Karpas-422 (cell line): ENCODE measurements at regions not wholly inside any gene's neighbourhood (a gene's known extent, or its start where the extent isn't known, plus 50 kb on each side); places are given as distances from the start of the nearest gene placed in this dataset.

ENCODE experiments used
- DNase-seq: peaks from one replicate; pipeline ENCODE4 v3.0.0-alpha.2; 2015
- H2AFZ ChIP-seq: fragments of 200-600 bp; sonication (generic); 2 replicates; pipeline ENCODE4 v1.6.1; 2014; ENCODE audit warnings: antibody characterized with exemption, low read length, mixed read lengths
- H3K27ac ChIP-seq: fragments of 200-600 bp; sonication (generic); 2 replicates; pipeline ENCODE4 v1.5.1; 2014; ENCODE audit warnings: mild to moderate bottlenecking, low read length, moderate library complexity
- H3K27me3 ChIP-seq: fragments of 200-600 bp; sonication (generic); 2 replicates; pipeline ENCODE4 v1.6.1; 2014; ENCODE audit warnings: low read length, mixed read lengths
- H3K36me3 ChIP-seq: fragments of 200-600 bp; sonication (generic); 2 replicates; pipeline ENCODE4 v1.6.1; 2014; ENCODE audit warnings: low read length, mixed read lengths; ENCODE audit not compliant: insufficient read depth
- H3K4me1 ChIP-seq: fragments of 200-600 bp; sonication (generic); 2 replicates; pipeline ENCODE4 v1.6.1; 2014; ENCODE audit warnings: mild to moderate bottlenecking, low read length, mixed read lengths
- H3K4me2 ChIP-seq: fragments of 200-600 bp; sonication (generic); 2 replicates; pipeline ENCODE4 v1.6.1; 2014; ENCODE audit warnings: low read length, low read depth, mild to moderate bottlenecking; ENCODE audit not compliant: poor library complexity, severe bottlenecking
- H3K4me3 ChIP-seq: fragments of 200-600 bp; sonication (generic); 2 replicates; pipeline ENCODE4 v1.5.1; 2014; ENCODE audit warnings: mild to moderate bottlenecking, antibody characterized with exemption, low read length, mixed read lengths
- H3K79me2 ChIP-seq: fragments of 200-600 bp; sonication (generic); 2 replicates; pipeline ENCODE4 v1.6.1; 2014; ENCODE audit warnings: mild to moderate bottlenecking, low read length, mixed read lengths
- H3K9ac ChIP-seq: fragments of 200-600 bp; sonication (generic); 2 replicates; pipeline ENCODE4 v1.6.0; 2014; ENCODE audit warnings: low read length
- H3K9me2 ChIP-seq: fragments of 200-600 bp; sonication (generic), shearing (Covaris generic); replicated peaks from 2 replicates; pipeline ENCODE4 v1.6.0; 2014; ENCODE audit warnings: mild to moderate bottlenecking, low read length, moderate library complexity; ENCODE audit not compliant: insufficient read depth
- H3K9me3 ChIP-seq: fragments of 300-700, 200-600 bp; sonication (generic); 2 replicates; pipeline ENCODE4 v1.6.1; 2014; ENCODE audit warnings: low read length, mixed read lengths
- H4K20me1 ChIP-seq: fragments of 200-600 bp; sonication (generic); 2 replicates; pipeline ENCODE4 v1.6.1; 2014; ENCODE audit warnings: mild to moderate bottlenecking, antibody characterized with exemption, low read length, low read depth; ENCODE audit not compliant: insufficient read depth

GRCh38 chr2:200179151-200179550, 127.3 kb upstream of the SPATS2L start:
- Histone ChIP-seq H3K4me2 (no peak overlapping the region), H2AFZ (no peak overlapping the region), H3K27ac (no peak overlapping the region), H3K9me2 (no peaks in the 10 kb centered on the region), H4K20me1 (no peaks in the 10 kb centered on the region), H3K27me3 (no peaks in the 10 kb centered on the region), H3K9ac (no peak overlapping the region), H3K4me1 (no peaks in the 10 kb centered on the region), H3K36me3 (no peaks in the 10 kb centered on the region), H3K9me3 (no peaks in the 10 kb centered on the region), H3K79me2 (no peaks in the 10 kb centered on the region), H3K4me3 (no peak overlapping the region)
- peak; percentile 11 for DNase-seq

- Histone ChIP-seq H3K27ac (no peak overlapping the region), H3K4me2 (no peak overlapping the region), H3K9me2 (no peaks in the 10 kb centered on the region), H3K36me3 (no peaks in the 10 kb centered on the region), H3K9ac (no peak overlapping the region), H3K27me3 (no peaks in the 10 kb centered on the region), H3K79me2 (no peaks in the 10 kb centered on the region), H4K20me1 (no peaks in the 10 kb centered on the region), H2AFZ (no peak overlapping the region), H3K9me3 (no peaks in the 10 kb centered on the region), H3K4me1 (no peaks in the 10 kb centered on the region), H3K4me3 (no peak overlapping the region)
- DNase-seq, result no peak
These were observed 125.5 kb upstream of the SPATS2L start for GRCh38 chr2:200180943-200181342.

GRCh38 chr2:200181755-200182154, 124.7 kb upstream of the SPATS2L start:
- Histone ChIP-seq H3K27ac (no peak overlapping the region), H3K4me1 (no peaks in the 10 kb centered on the region), H3K79me2 (no peaks in the 10 kb centered on the region), H2AFZ (no peak overlapping the region), H4K20me1 (no peaks in the 10 kb centered on the region), H3K9me3 (no peaks in the 10 kb centered on the region), H3K9ac (no peak overlapping the region), H3K9me2 (no peaks in the 10 kb centered on the region), H3K36me3 (no peaks in the 10 kb centered on the region), H3K4me2 (no peak overlapping the region), H3K27me3 (no peaks in the 10 kb centered on the region), H3K4me3 (no peak overlapping the region)
- peak; percentile 15 for DNase-seq

- DNase-seq, result peak; percentile 4
These were observed 121.5 kb upstream of the SPATS2L start for GRCh38 chr2:200184748-200185627.

GRCh38 chr2:200185628-200186000, 120.9 kb upstream of the SPATS2L start:
- Histone ChIP-seq H3K4me3 (no peak overlapping the region), H3K27ac (no peak overlapping the region), H3K79me2 (no peaks in the 10 kb centered on the region), H3K4me2 (no peak overlapping the region), H3K9me2 (no peaks in the 10 kb centered on the region), H3K9me3 (no peaks in the 10 kb centered on the region), H4K20me1 (no peaks in the 10 kb centered on the region), H3K4me1 (no peaks in the 10 kb centered on the region), H3K9ac (no peak overlapping the region), H3K36me3 (no peaks in the 10 kb centered on the region), H3K27me3 (no peaks in the 10 kb centered on the region), H2AFZ (no peak overlapping the region)
- DNase-seq, result peak; percentile 31

More at GRCh38 chr2:200184748-200185627, 121.5 kb upstream of the SPATS2L start:
- Histone ChIP-seq H3K79me2 (no peaks in the 10 kb centered on the region), H3K9me3 (no peaks in the 10 kb centered on the region), H3K36me3 (no peaks in the 10 kb centered on the region), H3K4me3 (no peak overlapping the region), H3K9ac (no peak overlapping the region), H3K4me1 (no peaks in the 10 kb centered on the region), H3K4me2 (no peak overlapping the region), H3K27ac (no peak overlapping the region), H2AFZ (no peak overlapping the region), H4K20me1 (no peaks in the 10 kb centered on the region), H3K9me2 (no peaks in the 10 kb centered on the region), H3K27me3 (no peaks in the 10 kb centered on the region)

DNA sequence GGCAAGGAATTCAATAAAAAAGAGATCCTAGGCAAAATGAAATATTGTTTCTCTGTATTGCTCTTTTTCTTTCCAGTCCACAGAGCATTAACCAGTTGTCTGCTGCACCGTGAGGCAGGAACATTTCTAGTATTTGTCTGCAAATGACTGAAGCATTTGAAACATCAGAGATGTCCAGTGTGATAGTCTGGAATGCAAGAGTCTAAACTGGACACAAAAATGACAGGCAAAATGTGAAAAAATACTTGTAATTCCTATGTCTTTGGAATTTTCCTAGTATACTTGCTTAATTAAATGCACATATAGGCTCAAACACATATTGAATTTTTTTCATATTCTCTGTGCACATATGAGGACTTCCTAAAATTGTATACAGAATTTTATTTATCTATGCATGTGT, 120.5 kb upstream of the SPATS2L start:
- Histone ChIP-seq H3K9me2 (no peaks in the 10 kb centered on the region), H3K79me2 (no peaks in the 10 kb centered on the region), H4K20me1 (no peaks in the 10 kb centered on the region), H2AFZ (no peak overlapping the region), H3K27ac (no peak overlapping the region), H3K36me3 (no peaks in the 10 kb centered on the region), H3K4me3 (no peak overlapping the region), H3K4me2 (no peak overlapping the region), H3K27me3 (no peaks in the 10 kb centered on the region), H3K9ac (no peak overlapping the region), H3K4me1 (no peaks in the 10 kb centered on the region), H3K9me3 (no peaks in the 10 kb centered on the region)
- peak; percentile 37 for DNase-seq

DNA sequence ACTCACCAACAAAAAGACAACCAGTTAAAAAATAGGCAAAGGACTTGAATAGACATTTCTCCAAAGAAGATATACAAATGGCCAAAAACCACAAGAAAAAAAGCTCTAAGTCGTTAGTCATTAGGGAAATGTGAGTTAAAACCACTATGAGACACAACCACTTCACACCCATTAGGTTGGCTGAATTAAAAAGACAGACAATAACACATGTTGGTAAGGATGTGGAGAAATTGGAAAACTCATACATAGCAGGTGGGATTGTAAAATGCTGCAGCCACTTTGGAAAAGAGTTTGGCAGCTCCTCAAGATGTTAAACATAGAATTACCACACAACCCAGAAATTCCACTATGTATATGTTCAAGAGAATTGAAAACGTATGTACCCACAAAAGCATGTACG, 117.6 kb upstream of the SPATS2L start:
- Histone ChIP-seq H3K9ac (no peak overlapping the region), H3K9me2 (no peaks in the 10 kb centered on the region), H3K9me3 (no peaks in the 10 kb centered on the region), H3K79me2 (no peaks in the 10 kb centered on the region), H3K36me3 (no peaks in the 10 kb centered on the region), H3K27ac (no peak overlapping the region), H3K4me2 (no peak overlapping the region), H3K4me1 (peaks cover 14% of the 10 kb centered on the region), H2AFZ (no peak overlapping the region), H3K4me3 (no peak overlapping the region), H4K20me1 (no peaks in the 10 kb centered on the region), H3K27me3 (no peaks in the 10 kb centered on the region)
- peak; percentile 29 for DNase-seq

GRCh38 chr2:200189964-200190363, 116.5 kb upstream of the SPATS2L start:
- no peaks in the 10 kb centered on the region for H4K20me1 ChIP-seq
- no peaks in the 10 kb centered on the region for H3K27me3 ChIP-seq
- no peak overlapping the region for H2AFZ ChIP-seq
- no peak overlapping the region for H3K27ac ChIP-seq
- peaks cover 20% of the 10 kb centered on the region for H3K4me1 ChIP-seq
- no peak overlapping the region for H3K4me3 ChIP-seq
- no peaks in the 10 kb centered on the region for H3K79me2 ChIP-seq
- no peak overlapping the region for H3K4me2 ChIP-seq
- H3K9me3 ChIP-seq, result no peaks in the 10 kb centered on the region
- DNase-seq, result peak; percentile 27
- H3K36me3 ChIP-seq, result no peaks in the 10 kb centered on the region
- no peaks in the 10 kb centered on the region for H3K9me2 ChIP-seq
- H3K9ac ChIP-seq, result no peak overlapping the region
